ENCODE measurements at regions not wholly inside any gene's neighbourhood (a gene's known extent, or its start where the extent isn't known, plus 50 kb on each side); places are given as distances from the start of the nearest gene placed in this dataset.
"Not testable (repeated sequence)": the region's sequence is repeated elsewhere in the genome, so short reads cannot be mapped to it uniquely, and the experiment has no call there.

DNA sequence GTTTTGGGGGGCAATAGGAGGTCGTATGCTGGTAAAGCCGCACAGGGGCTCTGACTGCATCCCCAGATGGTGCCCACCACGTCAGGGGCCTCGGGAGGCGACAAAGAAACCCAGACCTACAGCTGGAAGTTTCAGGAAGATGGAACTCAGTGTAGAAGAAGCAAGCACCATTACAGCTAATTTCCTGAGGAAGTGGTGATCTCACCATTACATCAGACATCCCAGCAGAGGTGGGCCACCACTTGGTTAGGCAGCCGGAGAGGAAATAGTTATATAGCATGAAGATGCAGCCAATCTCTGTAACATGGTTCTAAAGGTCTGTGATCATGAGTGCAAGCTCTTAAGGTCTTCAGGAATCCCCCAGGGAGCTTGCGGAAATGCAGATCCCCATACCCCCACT is 127.3 kb upstream of the PCBD1 start:
- no peaks in the 10 kb centered on the region for H3K9me3 Mint-ChIP-seq (ENCODE audit: unreplicated experiment)
- H3K27me3 Mint-ChIP-seq (ENCODE audit: unreplicated experiment): peaks cover 44% of the 10 kb centered on the region
- H3K4me3 Mint-ChIP-seq (ENCODE audit: unreplicated experiment): no peak overlapping the region
- H3K4me1 Mint-ChIP-seq (ENCODE audit: unreplicated experiment): no peaks in the 10 kb centered on the region
- DNase-seq (ENCODE audit: extremely low spot score, unreplicated experiment): no peak
- TF ChIP-seq CTCF (IDR thresholded peaks at IDR 0.05): no peak
- no peaks in the 10 kb centered on the region for H3K36me3 Mint-ChIP-seq (ENCODE audit: unreplicated experiment)
- no peak overlapping the region for H3K27ac Mint-ChIP-seq (ENCODE audit: unreplicated experiment)

DNA sequence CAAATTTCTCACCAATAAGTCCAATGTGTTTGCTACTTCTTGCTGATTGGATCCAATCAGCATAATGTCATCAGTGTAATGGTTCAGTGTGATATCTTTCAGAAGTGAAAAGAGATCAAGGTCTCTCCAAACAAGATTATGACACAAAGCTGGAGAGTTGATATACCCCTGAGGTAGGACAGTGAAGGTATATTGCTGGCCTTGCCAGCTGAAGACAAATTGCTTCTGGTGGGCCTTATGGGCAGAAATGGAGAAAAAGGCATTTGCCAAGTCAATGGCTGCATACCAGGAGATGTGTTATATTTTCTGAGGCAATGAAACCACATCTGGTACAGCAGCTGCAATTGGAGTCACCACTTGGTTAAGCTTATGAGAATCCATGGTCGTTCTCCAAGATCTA is 131.7 kb upstream of the PCBD1 start:
- DNase-seq (ENCODE audit: extremely low spot score, unreplicated experiment); H3K36me3 Mint-ChIP-seq (ENCODE audit: unreplicated experiment); H3K4me1 Mint-ChIP-seq (ENCODE audit: unreplicated experiment); H3K4me3 Mint-ChIP-seq (ENCODE audit: unreplicated experiment); H3K27ac Mint-ChIP-seq (ENCODE audit: unreplicated experiment); H3K9me3 Mint-ChIP-seq (ENCODE audit: unreplicated experiment): not testable (repeated sequence)
- H3K27me3 Mint-ChIP-seq (ENCODE audit: unreplicated experiment): peaks cover 36% of the 10 kb centered on the region

GRCh38 chr10:71021402-71021801 is 133.0 kb upstream of the PCBD1 start:
- no peak for DNase-seq (ENCODE audit: extremely low spot score, unreplicated experiment)
- H3K9me3 Mint-ChIP-seq (ENCODE audit: unreplicated experiment): no peaks in the 10 kb centered on the region
- H3K4me3 Mint-ChIP-seq (ENCODE audit: unreplicated experiment): no peak overlapping the region
- H3K4me1 Mint-ChIP-seq (ENCODE audit: unreplicated experiment): no peaks in the 10 kb centered on the region
- no peak for TF ChIP-seq CTCF (IDR thresholded peaks at IDR 0.05)
- H3K27ac Mint-ChIP-seq (ENCODE audit: unreplicated experiment): no peak overlapping the region
- peaks cover 36% of the 10 kb centered on the region for H3K27me3 Mint-ChIP-seq (ENCODE audit: unreplicated experiment)
- H3K36me3 Mint-ChIP-seq (ENCODE audit: unreplicated experiment): no peaks in the 10 kb centered on the region

DNA sequence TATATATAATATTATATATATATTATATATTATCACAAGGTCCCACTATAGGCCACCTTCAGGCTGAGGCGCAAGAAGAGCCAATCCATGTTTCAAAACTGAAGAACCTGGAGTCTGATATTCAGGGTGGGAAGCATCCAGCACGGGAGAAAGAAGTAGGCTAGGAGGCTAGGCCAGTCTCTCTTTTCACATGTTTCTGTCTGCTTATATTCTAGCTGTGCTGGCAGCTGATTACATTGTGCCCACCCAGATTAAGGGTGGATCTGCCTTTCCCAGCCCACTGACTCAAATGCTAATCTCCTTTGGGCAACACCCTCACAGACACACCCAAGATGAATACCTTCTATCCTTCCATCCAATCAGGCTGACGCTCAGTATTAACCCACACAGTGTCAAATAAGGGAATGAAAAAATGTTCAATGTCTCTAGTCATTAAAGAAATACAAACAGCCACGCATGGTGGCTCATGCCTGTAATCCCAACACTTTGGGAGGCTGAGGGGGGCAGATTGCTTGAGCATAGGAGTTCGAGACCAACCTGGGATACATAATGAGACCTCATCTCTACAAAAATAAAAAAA is 135.4 kb upstream of the PCBD1 start:
- no peak for DNase-seq (ENCODE audit: extremely low spot score, unreplicated experiment)
- Mint-ChIP-seq H3K36me3 (ENCODE audit: unreplicated experiment) (no peaks in the 10 kb centered on the region), H3K4me3 (ENCODE audit: unreplicated experiment) (no peak overlapping the region), H3K4me1 (ENCODE audit: unreplicated experiment) (no peaks in the 10 kb centered on the region), H3K27me3 (ENCODE audit: unreplicated experiment) (peaks cover 31% of the 10 kb centered on the region), H3K27ac (ENCODE audit: unreplicated experiment) (no peak overlapping the region), H3K9me3 (ENCODE audit: unreplicated experiment) (no peaks in the 10 kb centered on the region)
- TF ChIP-seq CTCF (IDR thresholded peaks at IDR 0.05): no peak

GRCh38 chr10:71024490-71024889 is 136.1 kb upstream of the PCBD1 start:
- TF ChIP-seq CTCF (IDR thresholded peaks at IDR 0.05): no peak
- H3K4me3 Mint-ChIP-seq (ENCODE audit: unreplicated experiment): no peak overlapping the region
- H3K27me3 Mint-ChIP-seq (ENCODE audit: unreplicated experiment): peaks cover 29% of the 10 kb centered on the region
- H3K36me3 Mint-ChIP-seq (ENCODE audit: unreplicated experiment): no peaks in the 10 kb centered on the region
- no peaks in the 10 kb centered on the region for H3K4me1 Mint-ChIP-seq (ENCODE audit: unreplicated experiment)
- H3K9me3 Mint-ChIP-seq (ENCODE audit: unreplicated experiment): no peaks in the 10 kb centered on the region
- no peak overlapping the region for H3K27ac Mint-ChIP-seq (ENCODE audit: unreplicated experiment)
- no peak for DNase-seq (ENCODE audit: extremely low spot score, unreplicated experiment)

DNA sequence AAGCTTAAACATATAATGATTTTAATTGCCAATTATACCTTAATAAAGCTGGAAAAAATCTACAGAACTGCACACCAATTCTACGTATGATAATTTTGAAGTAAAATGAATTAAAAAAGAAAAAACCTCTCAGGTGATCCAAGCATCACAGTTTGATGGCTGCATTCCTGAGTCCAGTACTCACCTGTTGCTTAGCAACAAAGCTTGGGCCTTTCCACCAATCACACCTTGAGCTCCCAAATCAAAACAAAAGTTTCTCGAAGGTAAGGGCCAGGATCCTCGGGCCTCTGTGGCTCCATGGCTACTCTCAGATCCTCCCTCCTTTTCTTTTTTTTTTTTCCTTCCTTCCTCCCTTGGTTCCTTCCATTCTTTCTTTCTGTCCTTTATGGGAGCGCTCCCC is 137.2 kb upstream of the PCBD1 start:
- Mint-ChIP-seq H3K27ac (ENCODE audit: unreplicated experiment) (no peak overlapping the region), H3K4me3 (ENCODE audit: unreplicated experiment) (no peak overlapping the region), H3K27me3 (ENCODE audit: unreplicated experiment) (peaks cover 31% of the 10 kb centered on the region), H3K4me1 (ENCODE audit: unreplicated experiment) (no peaks in the 10 kb centered on the region), H3K9me3 (ENCODE audit: unreplicated experiment) (no peaks in the 10 kb centered on the region), H3K36me3 (ENCODE audit: unreplicated experiment) (no peaks in the 10 kb centered on the region)
- no peak for TF ChIP-seq CTCF (IDR thresholded peaks at IDR 0.05)
- DNase-seq (ENCODE audit: extremely low spot score, unreplicated experiment): no peak

Data from osteocyte (in vitro differentiated cells).